ENCODE measurements at regions not wholly inside any gene's neighbourhood (a gene's known extent, or its start where the extent isn't known, plus 50 kb on each side); places are given as distances from the start of the nearest gene placed in this dataset.

- BruUV-seq (replicated peaks) = no TSS peak
- H3K4me2 ChIP-seq (ENCODE audit: control insufficient read depth, insufficient read depth) = no peak overlapping the region
- RAD21 ChIA-PET (ENCODE audit: unreplicated experiment) = no interaction called here
- CTCF ChIA-PET = no interaction called here
- H3K4me1 ChIP-seq (ENCODE audit: control insufficient read depth, insufficient read depth, low read length) = no peaks in the 10 kb centered on the region
- H3K27me3 ChIP-seq (replicated peaks in 1 of 2; ENCODE audit: control insufficient read depth in 2 of 2, insufficient read depth in 2 of 2, low read length in 1 of 2) = no peaks in the 10 kb centered on the region; a peak in 2 of 4 replicates
- DNase-seq (ENCODE audit: low read depth, low spot score) (no peak), ATAC-seq (no peak), FAIRE-seq (no peak)
- TF ChIP-seq ASH2L (IDR thresholded peaks at IDR 0.05; ENCODE audit: borderline replicate concordance, low read depth) (no peak), MYB (IDR thresholded peaks at IDR 0.05; ENCODE audit: borderline replicate concordance, low read depth, low read length) (no peak), BMI1 (IDR thresholded peaks at IDR 0.05; ENCODE audit: borderline replicate concordance) (no peak), MXI1 (IDR thresholded peaks at IDR 0.05; ENCODE audit: low read depth, low read length) (no peak), RELA (IDR thresholded peaks at IDR 0.05; ENCODE audit: borderline replicate concordance, partially characterized antibody) (no peak), TCF7 (IDR thresholded peaks at IDR 0.05; ENCODE audit: borderline replicate concordance) (no peak), SKIL (IDR thresholded peaks at IDR 0.05; ENCODE audit: low read depth, poor library complexity, severe bottlenecking) (no peak), RB1 (IDR thresholded peaks at IDR 0.05; ENCODE audit: borderline replicate concordance) (no peak), CHD1 (IDR thresholded peaks at IDR 0.05; ENCODE audit: low read depth, low read length) (no peak)
- TF ChIP-seq, protein P1, sequence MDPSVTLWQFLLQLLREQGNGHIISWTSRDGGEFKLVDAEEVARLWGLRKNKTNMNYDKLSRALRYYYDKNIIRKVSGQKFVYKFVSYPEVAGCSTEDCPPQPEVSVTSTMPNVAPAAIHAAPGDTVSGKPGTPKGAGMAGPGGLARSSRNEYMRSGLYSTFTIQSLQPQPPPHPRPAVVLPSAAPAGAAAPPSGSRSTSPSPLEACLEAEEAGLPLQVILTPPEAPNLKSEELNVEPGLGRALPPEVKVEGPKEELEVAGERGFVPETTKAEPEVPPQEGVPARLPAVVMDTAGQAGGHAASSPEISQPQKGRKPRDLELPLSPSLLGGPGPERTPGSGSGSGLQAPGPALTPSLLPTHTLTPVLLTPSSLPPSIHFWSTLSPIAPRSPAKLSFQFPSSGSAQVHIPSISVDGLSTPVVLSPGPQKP (IDR thresholded peaks at IDR 0.05; ENCODE audit: low read depth, low read length) = no peak
- no peak overlapping the region for H3K4me3 ChIP-seq
- H2AFZ ChIP-seq (ENCODE audit: control insufficient read depth, low read depth, low read length) = no peak overlapping the region
- H3K9me3 ChIP-seq (replicated peaks; ENCODE audit: control insufficient read depth, insufficient read depth, low read length) = no peaks in the 10 kb centered on the region
- H3K36me3 ChIP-seq (ENCODE audit: control insufficient read depth in 2 of 2, insufficient read depth in 2 of 2, low read length in 1 of 2) = no peaks in the 10 kb centered on the region
- H3K27ac ChIP-seq (ENCODE audit: control insufficient read depth, insufficient read depth) = no peak overlapping the region
- WGBS (ENCODE audit: insufficient coverage, insufficient replicate concordance, low lambda C conversion rate, missing lambda C conversion rate) = 21% methylated on average over 11 of the region's 11 CpGs
- POLR2A ChIA-PET = no interaction called here
- in situ Hi-C loops (cut with MboI) (no loop called here), intact Hi-C loops (cut with micrococcal nuclease; ENCODE audit: unreplicated experiment) (no loop called here)
- H4K20me1 ChIP-seq (ENCODE audit: control insufficient read depth, insufficient read depth) = no peaks in the 10 kb centered on the region
- SMC1A ChIA-PET (ENCODE audit: uncharacterized antibody, unreplicated experiment) = no interaction called here
- H3K79me2 ChIP-seq (ENCODE audit: control insufficient read depth, insufficient read depth, low read length) = no peaks in the 10 kb centered on the region
- no peak overlapping the region for H3K9ac ChIP-seq (ENCODE audit: control insufficient read depth, insufficient read depth, low read length)
These were observed 114.9 kb downstream of the PDCL3 start for GRCh38 chr2:100677611-100678185.

All from GM12878 (cell line).